Astrocyte (in vitro differentiated cells and primary cell): ENCODE measurements at regions not wholly inside any gene's neighbourhood (a gene's known extent, or its start where the extent isn't known, plus 50 kb on each side); places are given as distances from the start of the nearest gene placed in this dataset.

Experiments
- EZH2 ChIP-seq: IDR thresholded peaks from 2 replicates; pipeline ENCODE4 v1.6.1; 2012; ENCODE audit warnings: mild to moderate bottlenecking, low read length, inconsistent platforms; ENCODE audit not compliant: insufficient read depth
- TF ChIP-seq, protein P1 (sequence below): IDR thresholded peaks from 2 replicates; pipeline ENCODE4 v1.5.1; 2011; ENCODE audit warnings: low read depth, mild to moderate bottlenecking, inconsistent platforms, low read length, moderate library complexity; ENCODE audit not compliant: insufficient read depth

GRCh38 chr22:22094921-22095320 is 112.3 kb upstream of the TOP3B start:
- TF ChIP-seq, protein P1, sequence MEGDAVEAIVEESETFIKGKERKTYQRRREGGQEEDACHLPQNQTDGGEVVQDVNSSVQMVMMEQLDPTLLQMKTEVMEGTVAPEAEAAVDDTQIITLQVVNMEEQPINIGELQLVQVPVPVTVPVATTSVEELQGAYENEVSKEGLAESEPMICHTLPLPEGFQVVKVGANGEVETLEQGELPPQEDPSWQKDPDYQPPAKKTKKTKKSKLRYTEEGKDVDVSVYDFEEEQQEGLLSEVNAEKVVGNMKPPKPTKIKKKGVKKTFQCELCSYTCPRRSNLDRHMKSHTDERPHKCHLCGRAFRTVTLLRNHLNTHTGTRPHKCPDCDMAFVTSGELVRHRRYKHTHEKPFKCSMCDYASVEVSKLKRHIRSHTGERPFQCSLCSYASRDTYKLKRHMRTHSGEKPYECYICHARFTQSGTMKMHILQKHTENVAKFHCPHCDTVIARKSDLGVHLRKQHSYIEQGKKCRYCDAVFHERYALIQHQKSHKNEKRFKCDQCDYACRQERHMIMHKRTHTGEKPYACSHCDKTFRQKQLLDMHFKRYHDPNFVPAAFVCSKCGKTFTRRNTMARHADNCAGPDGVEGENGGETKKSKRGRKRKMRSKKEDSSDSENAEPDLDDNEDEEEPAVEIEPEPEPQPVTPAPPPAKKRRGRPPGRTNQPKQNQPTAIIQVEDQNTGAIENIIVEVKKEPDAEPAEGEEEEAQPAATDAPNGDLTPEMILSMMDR, result no peak
- no peak for TF ChIP-seq EZH2
